ENCODE measurements at regions not wholly inside any gene's neighbourhood (a gene's known extent, or its start where the extent isn't known, plus 50 kb on each side); places are given as distances from the start of the nearest gene placed in this dataset.
"Not testable (repeated sequence)": the region's sequence is repeated elsewhere in the genome, so short reads cannot be mapped to it uniquely, and the experiment has no call there.

- DNase-seq, result peak; percentile 24
Measured at GRCh38 chr6:82741325-82741995, 324.2 kb downstream of the UBE3D start.

DNA sequence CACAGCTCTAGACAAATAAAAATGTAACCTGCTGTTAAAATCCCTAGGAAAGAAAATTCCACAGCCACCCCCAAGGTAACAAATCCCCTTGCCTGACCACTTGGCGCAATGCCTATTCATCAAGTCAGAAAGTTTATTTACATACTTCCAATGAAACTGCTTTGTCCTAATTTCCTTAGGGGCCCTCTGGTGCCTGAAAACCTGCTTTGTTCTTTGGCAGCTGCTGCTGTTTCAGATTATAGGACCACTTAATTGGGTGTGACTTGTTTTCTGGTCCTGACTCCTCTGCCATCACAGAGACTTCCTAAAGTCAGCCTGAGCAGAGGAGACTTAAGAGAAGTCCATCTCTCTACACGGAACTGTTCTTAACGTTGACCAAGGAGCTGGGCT, 323.6 kb downstream of the UBE3D start:
- DNase-seq, result no peak

DNA sequence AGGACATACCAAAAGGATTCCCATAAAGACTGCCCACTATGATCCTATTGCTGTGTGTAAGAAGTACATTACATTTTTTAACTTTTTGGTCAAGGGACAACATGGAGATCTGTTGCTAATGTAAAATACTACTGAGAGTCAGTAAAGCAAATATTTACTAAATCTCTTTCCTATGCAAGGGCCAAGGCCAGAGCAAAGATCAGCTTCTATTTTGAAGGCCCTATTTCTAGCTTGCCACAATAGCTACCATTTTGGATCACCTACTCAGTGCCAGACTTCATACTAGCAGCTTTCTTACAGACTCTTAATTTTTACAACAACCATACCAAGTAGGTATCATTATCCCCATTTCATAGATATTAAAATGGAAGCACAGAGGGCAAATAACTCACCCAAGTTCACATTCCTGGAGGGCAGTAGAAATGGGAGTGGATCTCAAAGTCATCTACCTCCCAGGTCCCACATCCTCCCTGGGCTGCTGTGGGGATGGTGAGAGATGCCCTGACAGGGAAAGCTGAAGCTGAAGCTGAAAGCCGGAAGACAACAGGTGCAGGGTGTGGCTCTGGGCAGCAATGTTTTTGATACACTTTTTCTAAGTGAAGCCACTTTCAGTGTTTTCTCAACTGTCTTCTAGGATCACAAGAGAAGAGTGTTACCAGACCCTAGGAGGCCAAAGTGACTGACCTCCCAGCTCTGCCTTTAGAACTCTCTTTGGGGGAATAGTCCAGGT, 321.2 kb downstream of the UBE3D start:
- no peak for DNase-seq

GRCh38 chr6:82750556-82750955, 315.1 kb downstream of the UBE3D start:
- peak; percentile 47 for DNase-seq

- no peak for DNase-seq
Measured at GRCh38 chr6:82751718-82752117, 313.9 kb downstream of the UBE3D start.

DNA sequence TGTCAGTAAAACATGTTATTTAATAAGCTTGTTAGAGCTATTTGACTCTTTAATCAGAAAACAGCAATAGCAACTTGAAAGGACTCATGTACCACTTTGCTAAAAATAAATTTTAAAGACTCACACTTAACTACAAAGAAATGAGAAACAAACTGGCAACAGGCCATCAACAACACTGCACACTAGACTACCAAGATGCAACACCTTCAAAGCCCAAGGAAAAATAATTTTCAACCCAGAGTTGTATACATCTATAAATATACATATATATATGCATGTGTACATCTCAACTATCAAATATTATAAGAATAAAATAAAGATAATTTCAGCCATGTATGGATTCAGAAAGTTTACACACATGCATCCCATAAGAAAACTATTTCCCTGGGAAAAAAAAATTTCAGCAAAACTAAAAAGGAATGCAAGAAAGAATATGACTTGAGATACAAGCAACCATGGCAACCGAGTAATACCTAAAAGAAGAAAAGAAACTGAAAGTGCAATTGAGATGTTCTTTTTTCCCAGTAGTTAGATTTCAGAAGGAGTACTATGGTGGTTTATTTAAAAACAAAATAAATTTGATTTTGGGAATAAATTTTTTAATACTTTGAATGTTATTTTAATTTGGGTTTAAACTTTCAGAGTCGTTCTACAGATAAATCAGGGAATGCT, 303.8 kb downstream of the UBE3D start:
- DNase-seq, result no peak

GRCh38 chr6:82766476-82766875, 299.2 kb downstream of the UBE3D start:
- no peak for DNase-seq

- DNase-seq, result no peak
Measured at GRCh38 chr6:82767037-82767436, 298.6 kb downstream of the UBE3D start.

GRCh38 chr6:82767447-82767846, 298.2 kb downstream of the UBE3D start:
- no peak for DNase-seq

DNA sequence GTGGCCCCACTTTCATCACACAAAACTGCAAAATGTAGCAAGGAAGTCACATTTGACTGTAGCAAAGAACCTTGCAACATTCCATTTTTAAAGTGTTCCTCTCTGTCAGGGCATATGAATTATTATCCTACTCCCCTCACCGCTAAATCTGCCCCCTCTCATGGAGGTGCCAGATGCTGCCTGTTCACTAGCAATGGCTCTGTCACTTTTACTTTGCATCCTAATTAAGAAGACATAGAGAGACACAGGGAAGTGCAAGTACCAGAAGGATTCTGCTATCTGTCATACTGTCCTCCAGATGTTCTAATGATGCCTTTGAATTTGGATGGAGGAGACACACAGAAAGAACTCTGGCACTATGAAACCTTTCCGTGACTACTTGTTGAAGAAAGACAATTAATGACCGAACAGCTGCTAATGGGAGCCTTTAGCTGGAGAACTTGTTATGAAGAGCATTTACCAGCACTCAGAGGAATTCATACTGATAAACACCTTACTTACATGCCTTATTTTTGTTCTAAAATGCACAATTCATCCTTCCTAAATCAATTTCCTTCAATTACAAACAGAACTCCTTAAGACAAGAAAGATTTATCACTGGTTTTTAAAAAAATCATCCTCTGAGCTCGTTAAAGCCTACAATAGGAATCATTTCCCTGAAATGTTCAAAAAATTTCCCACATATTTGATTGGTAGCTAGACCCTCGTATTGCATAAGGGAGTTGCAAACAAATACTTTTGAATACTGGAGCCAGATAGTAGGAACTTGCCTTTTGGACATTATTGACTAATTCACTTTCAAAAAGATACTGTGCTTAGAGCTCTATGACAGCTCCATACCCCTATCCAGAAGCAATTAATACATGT, 292.6 kb downstream of the UBE3D start:
- DNase-seq, result no peak

- DNase-seq, result peak; percentile 39
Measured at GRCh38 chr6:82775361-82775760, 290.3 kb downstream of the UBE3D start.

DNA sequence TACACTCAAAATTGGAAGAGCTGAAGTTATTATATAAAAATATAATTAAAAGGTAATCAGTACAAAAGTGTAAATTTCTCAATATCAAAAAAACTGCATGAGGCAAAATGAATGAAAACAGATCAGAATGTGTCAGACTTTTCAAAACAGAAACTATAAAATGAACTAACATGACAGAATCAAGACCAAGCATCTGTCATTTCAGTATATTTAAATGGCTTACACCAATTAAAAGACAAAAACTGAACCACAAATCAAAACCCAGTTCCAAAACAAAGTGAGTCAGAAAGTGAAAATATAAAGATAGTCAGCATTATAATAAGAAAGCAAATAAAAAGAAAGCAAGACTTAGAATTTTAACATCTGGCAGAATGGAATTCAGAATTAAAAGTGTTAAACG, 289.7 kb downstream of the UBE3D start:
- DNase-seq, result no peak

- no peak for DNase-seq
Measured at GRCh38 chr6:82779041-82779440, 286.6 kb downstream of the UBE3D start.

DNA sequence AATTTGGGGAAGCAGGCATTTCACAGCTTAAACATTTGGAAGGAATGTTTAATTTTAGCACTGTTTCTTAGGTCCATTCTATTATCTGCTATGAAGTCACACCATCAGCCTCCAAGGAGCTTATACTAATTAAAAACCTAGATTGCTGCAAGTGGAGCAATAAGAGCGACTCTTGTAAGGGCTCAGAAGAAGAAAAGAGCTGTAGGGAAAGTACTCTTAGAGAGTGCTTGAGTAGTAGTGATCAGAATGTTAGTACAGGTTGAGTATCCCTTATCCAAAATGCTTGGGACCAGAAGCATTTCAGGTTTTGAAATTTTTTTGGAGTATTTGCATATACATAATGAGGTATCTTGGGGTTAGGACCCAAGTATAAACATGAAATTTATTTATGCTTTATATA, 285.3 kb downstream of the UBE3D start:
- no peak for DNase-seq

- DNase-seq, result no peak
Measured at GRCh38 chr6:82781620-82782204, 283.9 kb downstream of the UBE3D start.

- DNase-seq, result no peak
Measured at GRCh38 chr6:82783587-82784236, 281.9 kb downstream of the UBE3D start.

GRCh38 chr6:82785206-82785605, 280.4 kb downstream of the UBE3D start:
- DNase-seq, result no peak

DNA sequence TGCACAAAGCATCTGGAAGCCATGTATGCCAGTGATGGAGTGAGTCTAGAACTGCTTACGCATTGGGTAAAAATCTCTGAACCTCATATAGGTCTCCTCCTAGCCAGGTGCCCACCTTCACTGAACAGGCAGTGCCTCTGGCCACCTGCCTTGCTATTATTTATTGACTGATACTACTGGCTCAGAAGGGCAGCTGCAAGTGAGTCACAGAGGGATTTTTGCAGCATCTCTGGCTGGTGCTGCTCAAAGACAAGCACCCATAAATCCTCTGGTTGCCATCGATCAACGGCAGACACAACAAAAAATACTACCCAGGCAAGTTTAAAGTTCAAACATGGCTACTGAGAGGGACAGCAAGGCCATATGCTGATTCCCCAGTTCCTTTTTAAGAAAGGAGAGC, 279.4 kb downstream of the UBE3D start:
- DNase-seq, result no peak

GRCh38 chr6:82795940-82796339, 269.7 kb downstream of the UBE3D start:
- DNase-seq, result no peak

DNA sequence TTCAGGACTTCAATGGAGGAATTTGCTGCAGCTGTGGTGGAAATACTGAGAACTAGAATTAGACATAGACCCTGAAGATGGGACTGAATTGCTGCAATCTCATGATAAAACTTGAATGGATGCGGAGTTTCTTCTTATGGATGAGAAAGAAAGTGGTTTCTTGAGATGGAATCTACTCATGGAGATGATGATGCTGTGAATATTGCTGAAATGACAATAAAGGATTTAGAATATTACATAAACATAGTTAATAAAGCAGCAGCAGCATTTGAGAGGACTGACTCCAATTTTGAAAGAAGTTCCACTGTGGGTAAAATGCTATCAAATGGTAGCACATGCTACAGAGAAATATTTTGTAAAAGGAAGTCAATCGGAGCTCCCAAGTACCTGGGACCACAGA, 264.6 kb downstream of the UBE3D start:
- DNase-seq, result no peak

GRCh38 chr6:82816243-82816642, 249.4 kb downstream of the UBE3D start:
- DNase-seq, result not testable (repeated sequence)

GRCh38 chr6:82818727-82819126, 246.9 kb downstream of the UBE3D start:
- DNase-seq, result peak; percentile 72
